Upper lobe of left lung (tissue), 4 donors: ENCODE measurements at regions not wholly inside any gene's neighbourhood (a gene's known extent, or its start where the extent isn't known, plus 50 kb on each side); places are given as distances from the start of the nearest gene placed in this dataset.

Source experiments
- POLR2A ChIP-seq, 4 donors: fragments of 450-650 bp; IDR thresholded peaks; one replicate each; pipeline ENCODE4 v1.5.1; 2016 to 2017; ENCODE audit warnings: antibody characterized with exemption in 4 of 4, mild to moderate bottlenecking in 2 of 4
- POLR2AphosphoS5 ChIP-seq, 2 donors: sonication (generic); formaldehyde crosslinking; IDR thresholded peaks; one replicate each; pipeline ENCODE4 v1.5.1; 2017; ENCODE audit warnings: antibody characterized with exemption in 2 of 2
- TF ChIP-seq, protein P1 (sequence below), 6 experiments: fragments of 450-650 bp in 4 of 6; fragments of 200-600 bp in 2 of 6; sonication (generic) in 2 of 6; IDR thresholded peaks; one replicate each; pipeline ENCODE4 v1.5.1; 2016 to 2019; ENCODE audit warnings: antibody characterized with exemption in 6 of 6

DNA sequence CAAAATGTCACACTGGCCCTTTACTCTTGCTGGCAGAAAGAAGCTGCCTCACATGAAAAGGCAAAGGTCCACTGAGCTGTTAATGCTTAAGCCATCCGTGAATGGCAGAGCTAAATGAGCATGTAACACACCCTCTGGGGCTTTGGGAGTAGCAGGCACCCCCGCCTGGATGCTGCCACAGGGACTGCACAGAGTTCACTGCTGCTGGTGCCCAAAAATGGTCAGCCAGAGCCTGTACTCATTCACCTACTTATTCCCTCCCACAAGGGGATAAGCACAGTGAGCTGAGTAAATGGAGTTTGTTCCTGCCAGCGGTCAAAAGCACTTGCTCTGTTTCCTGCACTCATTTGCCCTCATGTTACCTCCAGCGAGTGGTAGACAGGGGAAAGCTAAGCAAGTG lies 374.0 kb upstream of the STEAP1 start:
- TF ChIP-seq POLR2A (IDR thresholded peaks at IDR 0.05) = no peak
- no peak for TF ChIP-seq POLR2AphosphoS5 (IDR thresholded peaks at IDR 0.05)
- TF ChIP-seq, protein P1, sequence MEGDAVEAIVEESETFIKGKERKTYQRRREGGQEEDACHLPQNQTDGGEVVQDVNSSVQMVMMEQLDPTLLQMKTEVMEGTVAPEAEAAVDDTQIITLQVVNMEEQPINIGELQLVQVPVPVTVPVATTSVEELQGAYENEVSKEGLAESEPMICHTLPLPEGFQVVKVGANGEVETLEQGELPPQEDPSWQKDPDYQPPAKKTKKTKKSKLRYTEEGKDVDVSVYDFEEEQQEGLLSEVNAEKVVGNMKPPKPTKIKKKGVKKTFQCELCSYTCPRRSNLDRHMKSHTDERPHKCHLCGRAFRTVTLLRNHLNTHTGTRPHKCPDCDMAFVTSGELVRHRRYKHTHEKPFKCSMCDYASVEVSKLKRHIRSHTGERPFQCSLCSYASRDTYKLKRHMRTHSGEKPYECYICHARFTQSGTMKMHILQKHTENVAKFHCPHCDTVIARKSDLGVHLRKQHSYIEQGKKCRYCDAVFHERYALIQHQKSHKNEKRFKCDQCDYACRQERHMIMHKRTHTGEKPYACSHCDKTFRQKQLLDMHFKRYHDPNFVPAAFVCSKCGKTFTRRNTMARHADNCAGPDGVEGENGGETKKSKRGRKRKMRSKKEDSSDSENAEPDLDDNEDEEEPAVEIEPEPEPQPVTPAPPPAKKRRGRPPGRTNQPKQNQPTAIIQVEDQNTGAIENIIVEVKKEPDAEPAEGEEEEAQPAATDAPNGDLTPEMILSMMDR (IDR thresholded peaks at IDR 0.05) = no peak
